GM10248 (cell line): ENCODE measurements at regions not wholly inside any gene's neighbourhood (a gene's known extent, or its start where the extent isn't known, plus 50 kb on each side); places are given as distances from the start of the nearest gene placed in this dataset.

Experiments used
- CTCF ChIA-PET: fragments of 300-600 bp; sonication (Branson Sonifier 250); formaldehyde crosslinking; extraction: SDS; loops from one replicate; lab custom pipeline; 2021; ENCODE audit warnings: antibody characterized with exemption; lab: Yijun Ruan, JAX
- POLR2A ChIA-PET: fragments of 350-650 bp; sonication (Branson Sonifier 250); formaldehyde crosslinking; extraction: SDS; loops from one replicate; lab custom pipeline; 2020; ENCODE audit warnings: antibody characterized with exemption; lab: Yijun Ruan, JAX
- DNase-seq: peaks from one replicate; pipeline ENCODE4 v3.0.0; 2012; ENCODE audit errors: extremely low spot score
- CTCF ChIP-seq: IDR thresholded peaks from 2 replicates; pipeline ENCODE4 v1.5.1; 2012; ENCODE audit warnings: mild to moderate bottlenecking, low read depth; ENCODE audit errors: extremely low read depth, missing control alignments, control extremely low read depth

DNA sequence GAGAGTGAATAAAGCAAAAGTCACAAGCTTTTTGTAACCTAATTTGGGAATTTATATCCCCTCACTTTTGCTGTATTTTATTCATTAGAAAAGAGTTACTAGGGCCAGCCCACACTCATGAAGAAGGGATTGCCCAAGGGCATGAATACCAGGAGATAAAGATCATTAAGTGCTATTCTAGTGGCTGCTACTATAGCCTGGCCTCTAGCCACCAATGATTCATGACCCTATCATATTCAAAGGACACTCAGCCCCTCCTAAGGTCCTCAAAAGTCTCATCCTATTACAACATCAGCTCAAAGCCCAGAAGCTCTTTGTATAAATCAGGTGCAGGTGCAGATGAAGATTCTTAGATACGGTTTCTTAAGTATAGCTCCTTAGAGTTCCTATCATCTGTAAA, 518.1 kb downstream of the TRHDE start:
- POLR2A ChIA-PET: no interaction called here
- no peak for DNase-seq
- CTCF ChIA-PET: interaction anchor here (0.8 to 1.6 kb wide), 4 partner anchors 12 to 60 kb away, joined by 3 to 5 read pairs (median 4); no protein-coding TSS in a partner anchor

GRCh38 chr12:72792889-72793288, 520.7 kb downstream of the TRHDE start:
- POLR2A ChIA-PET: no interaction called here

More for the DNA sequence above, 518.1 kb downstream of the TRHDE start:
- no peak for TF ChIP-seq CTCF

GRCh38 chr12:72793796-72794195, 521.6 kb downstream of the TRHDE start:
- DNase-seq: no peak
- ChIA-PET CTCF (interaction anchor here (1.3 kb wide), 1 partner anchor 19 kb away, joined by 3 read pairs; no protein-coding TSS in a partner anchor), POLR2A (no interaction called here)
- TF ChIP-seq CTCF: no peak

More at GRCh38 chr12:72792889-72793288, 520.7 kb downstream of the TRHDE start:
- CTCF ChIA-PET: interaction anchor here (1.0 kb wide), 1 partner anchor 9 kb away, joined by 3 read pairs; no protein-coding TSS in a partner anchor
- TF ChIP-seq CTCF: no peak
- DNase-seq: no peak

DNA sequence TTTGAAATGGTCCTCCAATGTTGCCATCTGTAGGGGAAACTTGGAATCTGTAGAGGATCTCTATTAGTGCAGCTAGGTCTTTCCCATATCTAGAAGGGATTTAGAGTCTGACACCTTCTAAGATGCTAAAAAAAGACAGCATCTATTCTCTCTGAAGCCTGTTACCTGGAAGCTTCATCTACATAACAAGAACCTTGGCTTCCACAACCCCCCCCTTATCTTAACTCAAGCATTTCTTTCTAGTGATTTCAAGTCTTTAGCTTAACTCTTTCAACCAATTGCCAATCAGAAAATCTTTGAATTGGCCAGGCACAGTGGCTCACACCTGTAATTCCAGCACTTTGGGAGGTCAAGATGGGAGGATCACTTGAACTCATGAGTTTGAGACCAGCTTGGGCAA, 543.3 kb downstream of the TRHDE start:
- POLR2A ChIA-PET: no interaction called here
- DNase-seq: no peak
- CTCF ChIA-PET: interaction anchor here (1.3 to 1.5 kb wide), 2 partner anchors 10 to 13 kb away, joined by 3 to 4 read pairs; no protein-coding TSS in a partner anchor
- TF ChIP-seq CTCF: no peak

- ChIA-PET CTCF (interaction anchor here (0.7 to 1.1 kb wide), 4 partner anchors 10 to 38 kb away, joined by 3 to 4 read pairs (median 4); no protein-coding TSS in a partner anchor), POLR2A (no interaction called here)
- TF ChIP-seq CTCF: no peak
- no peak for DNase-seq
Observed at GRCh38 chr12:72828662-72829324, 556.6 kb downstream of the TRHDE start.

DNA sequence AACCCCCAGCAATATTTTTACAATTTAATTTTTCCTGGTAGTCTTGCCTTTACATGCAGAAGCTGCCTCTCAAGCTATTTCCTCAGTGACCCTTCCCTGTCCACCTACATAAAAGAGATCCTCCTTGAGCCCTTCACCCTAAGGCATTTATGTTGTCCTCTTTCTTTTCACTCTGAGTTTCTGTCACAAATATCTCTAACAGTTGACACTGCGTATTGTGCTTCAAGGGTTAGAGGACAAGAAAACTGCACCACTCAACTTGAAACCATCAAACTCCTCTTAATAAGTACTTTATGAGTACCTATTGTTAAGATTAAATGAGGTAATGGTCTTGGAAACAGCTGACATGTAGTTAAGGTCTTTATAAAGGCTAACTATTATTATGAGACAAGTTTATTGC, 557.7 kb downstream of the TRHDE start:
- no peak for TF ChIP-seq CTCF
- ChIA-PET POLR2A (no interaction called here), CTCF (interaction anchor here (0.7 to 1.1 kb wide), 4 partner anchors 9 to 39 kb away, joined by 3 to 4 read pairs (median 4); no protein-coding TSS in a partner anchor)
- no peak for DNase-seq
